ENCODE measurements at regions not wholly inside any gene's neighbourhood (a gene's known extent, or its start where the extent isn't known, plus 50 kb on each side); places are given as distances from the start of the nearest gene placed in this dataset.

DNA sequence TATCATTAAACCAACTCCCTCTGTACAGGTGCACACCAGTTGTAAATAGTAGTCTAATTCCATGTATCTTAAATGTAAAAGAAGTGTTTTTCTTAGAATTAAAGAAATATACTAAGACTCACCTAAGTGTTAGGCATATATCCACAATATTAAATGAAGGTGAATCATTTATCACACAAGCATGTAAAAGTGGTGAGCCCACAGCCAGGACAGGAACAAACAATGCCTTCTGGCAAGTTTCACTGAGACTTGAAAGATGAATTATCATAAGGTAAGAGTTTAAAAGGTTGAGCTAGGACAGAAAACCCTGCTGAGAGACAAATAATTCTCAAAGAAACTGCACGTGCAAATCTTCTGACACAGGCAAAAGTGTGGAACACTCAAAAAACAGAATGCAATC lies 832.5 kb downstream of the TAF11L14 start:
- no peak for DNase-seq (ENCODE audit: extremely low read depth in 1 of 4, low spot score in 3 of 4)
- no peak for FAIRE-seq
- Histone ChIP-seq H3K4me1 (replicated peaks in 1 of 2; ENCODE audit: control insufficient read depth in 2 of 2, insufficient read depth in 2 of 2, low read length in 2 of 2) (no peaks in the 10 kb centered on the region), H3K4me2 (ENCODE audit: insufficient read depth, low read length) (no peak overlapping the region), H2AFZ (ENCODE audit: low read depth, low read length) (no peak overlapping the region), H3K27ac (ENCODE audit: extremely low read depth, low read depth, low read length) (no peak overlapping the region), H3K9me3 (replicated peaks; ENCODE audit: control insufficient read depth, insufficient read depth, low read depth, low read length) (no peaks in the 10 kb centered on the region; the same call in 1 of the 2 replicates), H3K36me3 (ENCODE audit: control insufficient read depth, insufficient read depth, low read length) (no peaks in the 10 kb centered on the region), H3K4me3 (no peak overlapping the region), H3K9me1 (ENCODE audit: control insufficient read depth, insufficient read depth, low read length) (no peaks in the 10 kb centered on the region), H3K79me2 (ENCODE audit: control insufficient read depth, insufficient read depth, low read length) (no peaks in the 10 kb centered on the region), H4K20me1 (replicated peaks; ENCODE audit: control insufficient read depth, insufficient read depth, low read length) (no peaks in the 10 kb centered on the region), H3K9ac (ENCODE audit: insufficient read depth in 1 of 2, low read depth in 2 of 2, low read length in 2 of 2) (no peak overlapping the region), H3K27me3 (ENCODE audit: control insufficient read depth in 2 of 2, insufficient read depth in 2 of 2, low read length in 2 of 2) (no peaks in the 10 kb centered on the region)
- intact Hi-C loops (cut with micrococcal nuclease): loop anchor here (2.0 to 10.0 kb wide), 2 partner anchors 232 to 1788 kb away; no protein-coding TSS in a partner anchor
- ChIA-PET POLR2A (no interaction called here), CTCF (ENCODE audit: low intra/inter-chr PET ratio) (interaction anchor here (0.5 kb wide), 1 partner anchor 436 kb away, joined by 3 read pairs; no protein-coding TSS in a partner anchor)
- BruUV-seq (replicated peaks): no TSS peak
- 0% methylated on average over 1 of the region's 1 CpG for WGBS (ENCODE audit: insufficient coverage, low coverage, missing lambda C conversion rate)
- no peak for ATAC-seq
- in situ Hi-C loops (cut with MboI): no loop called here
- TF ChIP-seq OTX1 (CRISPR knock-in tag; IDR thresholded peaks at IDR 0.05) (no peak), CHD1 (IDR thresholded peaks at IDR 0.05; ENCODE audit: low read length) (no peak), MTF1 (CRISPR knock-in tag; IDR thresholded peaks at IDR 0.05; ENCODE audit: borderline replicate concordance) (no peak), STAT5A (IDR thresholded peaks at IDR 0.05; ENCODE audit: borderline replicate concordance, low read length) (no peak), TCF7L2 (IDR thresholded peaks at IDR 0.05; ENCODE audit: low read depth, low read length) (no peak), HNRNPL (IDR thresholded peaks at IDR 0.05; ENCODE audit: low read depth, low read length) (no peak), RFX7 (CRISPR knock-in tag; IDR thresholded peaks at IDR 0.05) (no peak), GABPB2 (CRISPR knock-in tag; conservative IDR thresholded peaks at IDR 0.05) (no peak), ZNF445 (CRISPR knock-in tag; IDR thresholded peaks at IDR 0.05; ENCODE audit: low read depth) (no peak), NCOA4 (IDR thresholded peaks at IDR 0.05; ENCODE audit: partially characterized antibody) (no peak), TSC22D4 (tag; IDR thresholded peaks at IDR 0.05) (no peak)
- TF ChIP-seq, protein P1, sequence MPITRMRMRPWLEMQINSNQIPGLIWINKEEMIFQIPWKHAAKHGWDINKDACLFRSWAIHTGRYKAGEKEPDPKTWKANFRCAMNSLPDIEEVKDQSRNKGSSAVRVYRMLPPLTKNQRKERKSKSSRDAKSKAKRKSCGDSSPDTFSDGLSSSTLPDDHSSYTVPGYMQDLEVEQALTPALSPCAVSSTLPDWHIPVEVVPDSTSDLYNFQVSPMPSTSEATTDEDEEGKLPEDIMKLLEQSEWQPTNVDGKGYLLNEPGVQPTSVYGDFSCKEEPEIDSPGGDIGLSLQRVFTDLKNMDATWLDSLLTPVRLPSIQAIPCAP (CRISPR knock-in tag; IDR thresholded peaks at IDR 0.05; ENCODE audit: borderline replicate concordance): no peak
- TF ChIP-seq, protein P2, sequence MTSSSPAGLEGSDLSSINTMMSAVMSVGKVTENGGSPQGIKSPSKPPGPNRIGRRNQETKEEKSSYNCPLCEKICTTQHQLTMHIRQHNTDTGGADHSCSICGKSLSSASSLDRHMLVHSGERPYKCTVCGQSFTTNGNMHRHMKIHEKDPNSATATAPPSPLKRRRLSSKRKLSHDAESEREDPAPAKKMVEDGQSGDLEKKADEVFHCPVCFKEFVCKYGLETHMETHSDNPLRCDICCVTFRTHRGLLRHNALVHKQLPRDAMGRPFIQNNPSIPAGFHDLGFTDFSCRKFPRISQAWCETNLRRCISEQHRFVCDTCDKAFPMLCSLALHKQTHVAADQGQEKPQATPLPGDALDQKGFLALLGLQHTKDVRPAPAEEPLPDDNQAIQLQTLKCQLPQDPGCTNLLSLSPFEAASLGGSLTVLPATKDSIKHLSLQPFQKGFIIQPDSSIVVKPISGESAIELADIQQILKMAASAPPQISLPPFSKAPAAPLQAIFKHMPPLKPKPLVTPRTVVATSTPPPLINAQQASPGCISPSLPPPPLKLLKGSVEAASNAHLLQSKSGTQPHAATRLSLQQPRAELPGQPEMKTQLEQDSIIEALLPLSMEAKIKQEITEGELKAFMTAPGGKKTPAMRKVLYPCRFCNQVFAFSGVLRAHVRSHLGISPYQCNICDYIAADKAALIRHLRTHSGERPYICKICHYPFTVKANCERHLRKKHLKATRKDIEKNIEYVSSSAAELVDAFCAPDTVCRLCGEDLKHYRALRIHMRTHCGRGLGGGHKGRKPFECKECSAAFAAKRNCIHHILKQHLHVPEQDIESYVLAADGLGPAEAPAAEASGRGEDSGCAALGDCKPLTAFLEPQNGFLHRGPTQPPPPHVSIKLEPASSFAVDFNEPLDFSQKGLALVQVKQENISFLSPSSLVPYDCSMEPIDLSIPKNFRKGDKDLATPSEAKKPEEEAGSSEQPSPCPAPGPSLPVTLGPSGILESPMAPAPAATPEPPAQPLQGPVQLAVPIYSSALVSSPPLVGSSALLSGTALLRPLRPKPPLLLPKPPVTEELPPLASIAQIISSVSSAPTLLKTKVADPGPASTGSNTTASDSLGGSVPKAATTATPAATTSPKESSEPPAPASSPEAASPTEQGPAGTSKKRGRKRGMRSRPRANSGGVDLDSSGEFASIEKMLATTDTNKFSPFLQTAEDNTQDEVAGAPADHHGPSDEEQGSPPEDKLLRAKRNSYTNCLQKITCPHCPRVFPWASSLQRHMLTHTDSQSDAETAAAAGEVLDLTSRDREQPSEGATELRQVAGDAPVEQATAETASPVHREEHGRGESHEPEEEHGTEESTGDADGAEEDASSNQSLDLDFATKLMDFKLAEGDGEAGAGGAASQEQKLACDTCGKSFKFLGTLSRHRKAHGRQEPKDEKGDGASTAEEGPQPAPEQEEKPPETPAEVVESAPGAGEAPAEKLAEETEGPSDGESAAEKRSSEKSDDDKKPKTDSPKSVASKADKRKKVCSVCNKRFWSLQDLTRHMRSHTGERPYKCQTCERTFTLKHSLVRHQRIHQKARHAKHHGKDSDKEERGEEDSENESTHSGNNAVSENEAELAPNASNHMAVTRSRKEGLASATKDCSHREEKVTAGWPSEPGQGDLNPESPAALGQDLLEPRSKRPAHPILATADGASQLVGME (CRISPR knock-in tag; IDR thresholded peaks at IDR 0.05): no peak
- TF ChIP-seq, protein P3, sequence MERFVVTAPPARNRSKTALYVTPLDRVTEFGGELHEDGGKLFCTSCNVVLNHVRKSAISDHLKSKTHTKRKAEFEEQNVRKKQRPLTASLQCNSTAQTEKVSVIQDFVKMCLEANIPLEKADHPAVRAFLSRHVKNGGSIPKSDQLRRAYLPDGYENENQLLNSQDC (CRISPR knock-in tag; IDR thresholded peaks at IDR 0.05): no peak
- TF ChIP-seq, protein P4, sequence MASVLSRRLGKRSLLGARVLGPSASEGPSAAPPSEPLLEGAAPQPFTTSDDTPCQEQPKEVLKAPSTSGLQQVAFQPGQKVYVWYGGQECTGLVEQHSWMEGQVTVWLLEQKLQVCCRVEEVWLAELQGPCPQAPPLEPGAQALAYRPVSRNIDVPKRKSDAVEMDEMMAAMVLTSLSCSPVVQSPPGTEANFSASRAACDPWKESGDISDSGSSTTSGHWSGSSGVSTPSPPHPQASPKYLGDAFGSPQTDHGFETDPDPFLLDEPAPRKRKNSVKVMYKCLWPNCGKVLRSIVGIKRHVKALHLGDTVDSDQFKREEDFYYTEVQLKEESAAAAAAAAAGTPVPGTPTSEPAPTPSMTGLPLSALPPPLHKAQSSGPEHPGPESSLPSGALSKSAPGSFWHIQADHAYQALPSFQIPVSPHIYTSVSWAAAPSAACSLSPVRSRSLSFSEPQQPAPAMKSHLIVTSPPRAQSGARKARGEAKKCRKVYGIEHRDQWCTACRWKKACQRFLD (CRISPR knock-in tag; IDR thresholded peaks at IDR 0.05): no peak
